OCI-LY3 (cell line): ENCODE measurements at regions not wholly inside any gene's neighbourhood (a gene's known extent, or its start where the extent isn't known, plus 50 kb on each side); places are given as distances from the start of the nearest gene placed in this dataset.

Source experiments
- H2AFZ ChIP-seq: fragments of 200-600, 300-600 bp; shearing (Covaris generic); 2 replicates; pipeline ENCODE4 v1.6.0; 2014; ENCODE audit warnings: antibody characterized with exemption, low read depth, low read length
- H3K27ac ChIP-seq: fragments of 200-600, 300-600 bp; sonication (generic); 2 replicates; pipeline ENCODE4 v1.5.1; 2014; ENCODE audit warnings: mild to moderate bottlenecking, low read length, moderate library complexity, mixed read lengths
- H3K27me3 ChIP-seq: fragments of 200-600, 300-600 bp; sonication (generic); 2 replicates; pipeline ENCODE4 v1.6.1; 2014; ENCODE audit warnings: low read depth, low read length, mixed read lengths
- H3K36me3 ChIP-seq: fragments of 200-600, 300-600 bp; sonication (generic); replicated peaks from 2 replicates; pipeline ENCODE3; 2014; ENCODE audit warnings: low read depth, low read length, mixed read lengths
- H3K4me1 ChIP-seq: fragments of 300-600, 200-600 bp; sonication (generic); 2 replicates; pipeline ENCODE4 v1.6.1; 2014; ENCODE audit warnings: low read length, mixed read lengths
- H3K4me2 ChIP-seq: fragments of 200-600, 300-600 bp; sonication (generic); 2 replicates; pipeline ENCODE4 v1.6.1; 2014; ENCODE audit warnings: low read length, mixed read lengths
- H3K4me3 ChIP-seq: fragments of 300-600, 200-600 bp; sonication (generic); 2 replicates; pipeline ENCODE4 v1.5.1; 2014; ENCODE audit warnings: antibody characterized with exemption, mild to moderate bottlenecking, low read length, moderate library complexity
- H3K79me2 ChIP-seq: fragments of 300-600, 200-600 bp; shearing (Covaris generic); 2 replicates; pipeline ENCODE4 v1.6.1; 2014; ENCODE audit warnings: mild to moderate bottlenecking, low read length, mixed read lengths
- H3K9ac ChIP-seq: fragments of 300-600, 200-600 bp; shearing (Covaris generic); 2 replicates; pipeline ENCODE4 v1.6.0; 2014; ENCODE audit warnings: mild to moderate bottlenecking, low read length, moderate library complexity
- H3K9me3 ChIP-seq: fragments of 200-600, 300-600 bp; shearing (Covaris generic); 2 replicates; pipeline ENCODE4 v1.6.1; 2014; ENCODE audit warnings: low read length, mixed read lengths; ENCODE audit not compliant: insufficient read depth
- H4K20me1 ChIP-seq: fragments of 200-600, 300-600 bp; sonication (generic); 2 replicates; pipeline ENCODE4 v1.6.1; 2016; ENCODE audit warnings: low read length, mixed read lengths; ENCODE audit not compliant: insufficient read depth
- CTCF ChIP-seq: fragments of 200-600, 300-600 bp; sonication (generic); IDR thresholded peaks from 2 replicates; pipeline ENCODE4 v1.5.1; 2014; ENCODE audit warnings: antibody characterized with exemption, low read length, low read depth
- EZH2phosphoT487 ChIP-seq: fragments of 200-600 bp; shearing (Covaris generic); IDR thresholded peaks from 2 replicates; pipeline ENCODE4 v1.6.1; 2018; ENCODE audit warnings: antibody characterized with exemption, mixed run types, low read depth

- H3K79me2 ChIP-seq, result no peaks in the 10 kb centered on the region
- H4K20me1 ChIP-seq, result no peaks in the 10 kb centered on the region
- H3K27me3 ChIP-seq, result no peaks in the 10 kb centered on the region
- H3K27ac ChIP-seq, result no peak overlapping the region
- no peaks in the 10 kb centered on the region for H3K36me3 ChIP-seq
- H3K4me1 ChIP-seq, result no peaks in the 10 kb centered on the region
- H2AFZ ChIP-seq, result no peak overlapping the region
- TF ChIP-seq EZH2phosphoT487, result no peak
- no peak for TF ChIP-seq CTCF
- no peak overlapping the region for H3K4me2 ChIP-seq
- no peak overlapping the region for H3K9ac ChIP-seq
- H3K9me3 ChIP-seq, result no peaks in the 10 kb centered on the region
- no peak overlapping the region for H3K4me3 ChIP-seq
Measured at GRCh38 chr21:28371713-28372112, 621.0 kb downstream of the LTN1 start.

GRCh38 chr21:28359300-28359699, 633.4 kb downstream of the LTN1 start:
- H3K9me3 ChIP-seq, result no peaks in the 10 kb centered on the region
- no peaks in the 10 kb centered on the region for H3K79me2 ChIP-seq
- H3K4me2 ChIP-seq, result no peak overlapping the region
- no peaks in the 10 kb centered on the region for H3K36me3 ChIP-seq
- no peaks in the 10 kb centered on the region for H3K27me3 ChIP-seq
- H2AFZ ChIP-seq, result no peak overlapping the region
- no peaks in the 10 kb centered on the region for H4K20me1 ChIP-seq
- no peak overlapping the region for H3K27ac ChIP-seq
- no peak overlapping the region for H3K4me3 ChIP-seq
- no peak overlapping the region for H3K9ac ChIP-seq
- H3K4me1 ChIP-seq, result no peaks in the 10 kb centered on the region
- no peak for TF ChIP-seq EZH2phosphoT487
- no peak for TF ChIP-seq CTCF

- Histone ChIP-seq H3K4me3 (no peak overlapping the region), H3K36me3 (no peaks in the 10 kb centered on the region), H3K9me3 (no peaks in the 10 kb centered on the region), H3K4me1 (no peaks in the 10 kb centered on the region), H3K79me2 (no peaks in the 10 kb centered on the region), H2AFZ (no peak overlapping the region), H4K20me1 (no peaks in the 10 kb centered on the region), H3K27me3 (no peaks in the 10 kb centered on the region), H3K27ac (no peak overlapping the region), H3K4me2 (no peak overlapping the region), H3K9ac (no peak overlapping the region)
- TF ChIP-seq CTCF (no peak), EZH2phosphoT487 (no peak)
Measured at GRCh38 chr21:28358702-28359101, 634.0 kb downstream of the LTN1 start.

GRCh38 chr21:28358170-28358569, 634.5 kb downstream of the LTN1 start:
- TF ChIP-seq EZH2phosphoT487 (no peak), CTCF (no peak)
- Histone ChIP-seq H2AFZ (no peak overlapping the region), H3K4me3 (no peak overlapping the region), H3K9ac (no peak overlapping the region), H4K20me1 (no peaks in the 10 kb centered on the region), H3K9me3 (no peaks in the 10 kb centered on the region), H3K79me2 (no peaks in the 10 kb centered on the region), H3K27ac (no peak overlapping the region), H3K4me2 (no peak overlapping the region), H3K36me3 (no peaks in the 10 kb centered on the region), H3K4me1 (no peaks in the 10 kb centered on the region), H3K27me3 (no peaks in the 10 kb centered on the region)
